HG03558 (cell line): ENCODE measurements at regions not wholly inside any gene's neighbourhood (a gene's known extent, or its start where the extent isn't known, plus 50 kb on each side); places are given as distances from the start of the nearest gene placed in this dataset.

Experiments used
- ATAC-seq: cut with Tn5 transposase; IDR thresholded peaks from one replicate; pipeline ENCODE4 v1.9.1; 2021; ENCODE audit warnings: moderate number of reproducible peaks; ENCODE audit not compliant: unreplicated experiment; ENCODE audit errors: extremely low read depth

GRCh38 chr4:30836231-30836630 lies 116.1 kb downstream of the PCDH7 start:
- ATAC-seq, result no peak

- ATAC-seq, result no peak
Observed at GRCh38 chr4:30837131-30837539, 117.0 kb downstream of the PCDH7 start.

- no peak for ATAC-seq
Observed at GRCh38 chr4:30837861-30838260, 117.7 kb downstream of the PCDH7 start.

GRCh38 chr4:30838331-30838730 lies 118.2 kb downstream of the PCDH7 start:
- no peak for ATAC-seq

GRCh38 chr4:30839583-30840520 lies 119.7 kb downstream of the PCDH7 start:
- no peak for ATAC-seq

GRCh38 chr4:30840571-30840970 lies 120.4 kb downstream of the PCDH7 start:
- no peak for ATAC-seq

GRCh38 chr4:30842142-30842541 lies 122.0 kb downstream of the PCDH7 start:
- ATAC-seq, result no peak

GRCh38 chr4:30842689-30843088 lies 122.5 kb downstream of the PCDH7 start:
- ATAC-seq, result no peak

GRCh38 chr4:30844861-30845582 lies 124.9 kb downstream of the PCDH7 start:
- no peak for ATAC-seq

- no peak for ATAC-seq
Observed at GRCh38 chr4:30847167-30847566, 127.0 kb downstream of the PCDH7 start.

GRCh38 chr4:30847958-30848357 lies 127.8 kb downstream of the PCDH7 start:
- ATAC-seq, result no peak

- ATAC-seq, result no peak
Observed at GRCh38 chr4:30854531-30854930, 134.4 kb downstream of the PCDH7 start.

GRCh38 chr4:30855232-30855631 lies 135.1 kb downstream of the PCDH7 start:
- no peak for ATAC-seq

- ATAC-seq, result no peak
Observed at GRCh38 chr4:30856795-30857564, 136.8 kb downstream of the PCDH7 start.

- no peak for ATAC-seq
Observed at GRCh38 chr4:30860978-30861377, 140.8 kb downstream of the PCDH7 start.

GRCh38 chr4:30862196-30862595 lies 142.0 kb downstream of the PCDH7 start:
- no peak for ATAC-seq

- no peak for ATAC-seq
Observed at GRCh38 chr4:30863021-30863420, 142.9 kb downstream of the PCDH7 start.

- ATAC-seq, result no peak
Observed at GRCh38 chr4:30865691-30866090, 145.5 kb downstream of the PCDH7 start.

- ATAC-seq, result no peak
Observed at GRCh38 chr4:30866346-30866745, 146.2 kb downstream of the PCDH7 start.

- no peak for ATAC-seq
Observed at GRCh38 chr4:30866907-30867306, 146.7 kb downstream of the PCDH7 start.

- no peak for ATAC-seq
Observed at GRCh38 chr4:30867427-30867826, 147.3 kb downstream of the PCDH7 start.
